GM19238 (cell line): ENCODE measurements at regions not wholly inside any gene's neighbourhood (a gene's known extent, or its start where the extent isn't known, plus 50 kb on each side); places are given as distances from the start of the nearest gene placed in this dataset.
"Not testable (repeated sequence)": the region's sequence is repeated elsewhere in the genome, so short reads cannot be mapped to it uniquely, and the experiment has no call there.

Source experiments
- DNase-seq: peaks from one replicate; pipeline ENCODE4 v3.0.0; 2011; ENCODE audit warnings: low spot score; ENCODE audit not compliant: insufficient read length

GRCh38 chrX:7522860-7523259 lies 320.1 kb upstream of the VCX start:
- no peak for DNase-seq

GRCh38 chrX:7515681-7516413 lies 327.1 kb upstream of the VCX start:
- no peak for DNase-seq

- no peak for DNase-seq
Measured at GRCh38 chrX:7514871-7515599, 327.9 kb upstream of the VCX start.

GRCh38 chrX:7512845-7513244 lies 330.1 kb upstream of the VCX start:
- DNase-seq: no peak

GRCh38 chrX:7503251-7503650 lies 339.7 kb upstream of the VCX start:
- DNase-seq: no peak

GRCh38 chrX:7500386-7500785 lies 342.6 kb upstream of the VCX start:
- no peak for DNase-seq

- no peak for DNase-seq
Measured at GRCh38 chrX:7486505-7486904, 338.6 kb upstream of the PUDP start.

- no peak for DNase-seq
Measured at GRCh38 chrX:7485061-7485460, 337.1 kb upstream of the PUDP start.

- DNase-seq: no peak
Measured at GRCh38 chrX:7480721-7481120, 332.8 kb upstream of the PUDP start.

GRCh38 chrX:7462110-7462509 lies 314.2 kb upstream of the PUDP start:
- no peak for DNase-seq

- not testable (repeated sequence) for DNase-seq
Measured at GRCh38 chrX:7461051-7461450, 313.1 kb upstream of the PUDP start.

GRCh38 chrX:7447801-7448499 lies 300.0 kb upstream of the PUDP start:
- no peak for DNase-seq

- no peak for DNase-seq
Measured at GRCh38 chrX:7446815-7447214, 298.9 kb upstream of the PUDP start.

- DNase-seq: no peak
Measured at GRCh38 chrX:7444967-7445366, 297.0 kb upstream of the PUDP start.

GRCh38 chrX:7441586-7441985 lies 293.6 kb upstream of the PUDP start:
- DNase-seq: no peak

- DNase-seq: no peak
Measured at GRCh38 chrX:7435822-7436221, 287.9 kb upstream of the PUDP start.

GRCh38 chrX:7432901-7433300 lies 284.9 kb upstream of the PUDP start:
- DNase-seq: no peak

- no peak for DNase-seq
Measured at GRCh38 chrX:7420717-7421116, 272.8 kb upstream of the PUDP start.

GRCh38 chrX:7414753-7415152 lies 266.8 kb upstream of the PUDP start:
- no peak for DNase-seq

GRCh38 chrX:7412840-7413239 lies 264.9 kb upstream of the PUDP start:
- DNase-seq: no peak

GRCh38 chrX:7409866-7410265 lies 261.9 kb upstream of the PUDP start:
- DNase-seq: no peak

GRCh38 chrX:7399373-7399772 lies 251.4 kb upstream of the PUDP start:
- DNase-seq: no peak
